Middle frontal gyrus (tissue), 1 donor: ENCODE measurements at regions not wholly inside any gene's neighbourhood (a gene's known extent, or its start where the extent isn't known, plus 50 kb on each side); places are given as distances from the start of the nearest gene placed in this dataset.

ENCODE experiments used
- DNase-seq: peaks from one replicate; pipeline ENCODE4 v3.0.0-alpha.2; 2015; ENCODE audit warnings: low spot score; ENCODE audit errors: extremely low spot score

GRCh38 chr3:95607926-95608325 lies 1206.5 kb upstream of the EPHA6 start:
- DNase-seq = no peak

DNA sequence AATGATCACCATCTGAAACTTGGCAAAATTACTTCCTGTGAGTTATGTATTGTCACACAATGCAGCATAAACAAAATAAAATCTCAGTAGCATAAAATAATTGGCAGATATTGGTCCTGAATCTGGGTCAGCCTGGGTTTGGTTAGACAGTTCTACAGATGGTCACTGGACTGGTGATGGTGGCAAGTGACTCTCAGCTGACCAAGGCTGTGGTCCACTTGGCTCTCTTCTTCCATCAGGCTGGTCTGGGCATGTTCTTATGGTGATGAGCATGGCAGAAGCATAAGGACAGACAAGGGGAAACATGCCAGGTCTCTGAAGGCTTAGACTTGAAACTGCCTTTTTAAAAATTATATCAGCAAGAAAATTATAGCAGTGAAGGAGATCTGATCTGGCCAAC lies 1205.0 kb upstream of the EPHA6 start:
- no peak for DNase-seq

- DNase-seq = no peak
Observed at GRCh38 chr3:95612611-95613010, 1201.8 kb upstream of the EPHA6 start.

GRCh38 chr3:95613993-95614392 lies 1200.4 kb upstream of the EPHA6 start:
- no peak for DNase-seq

- DNase-seq = no peak
Observed at GRCh38 chr3:95615592-95616310, 1198.6 kb upstream of the EPHA6 start.

GRCh38 chr3:95626107-95626506 lies 1188.3 kb upstream of the EPHA6 start:
- DNase-seq = no peak

DNA sequence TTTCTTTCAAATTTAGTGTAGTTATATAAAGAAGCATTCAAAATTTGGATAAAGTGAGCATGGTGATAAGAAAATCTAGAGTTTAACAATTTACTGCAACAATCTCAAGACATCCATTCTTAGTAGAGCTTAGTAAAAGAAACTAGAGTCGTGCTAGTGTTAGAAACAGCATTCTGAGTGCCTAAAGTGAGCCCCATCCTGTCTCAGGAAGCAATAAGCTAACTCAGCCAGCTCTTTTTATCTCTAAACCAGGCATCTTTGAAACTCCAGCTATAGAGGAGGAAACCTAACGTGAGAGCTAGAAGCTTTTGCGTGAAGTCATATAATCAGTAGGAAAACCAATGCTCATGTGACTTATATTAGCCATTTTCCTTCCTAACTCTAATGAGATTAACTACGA lies 1187.1 kb upstream of the EPHA6 start:
- no peak for DNase-seq

- no peak for DNase-seq
Observed at GRCh38 chr3:95627697-95628096, 1186.7 kb upstream of the EPHA6 start.

GRCh38 chr3:95629802-95630201 lies 1184.6 kb upstream of the EPHA6 start:
- DNase-seq = no peak

DNA sequence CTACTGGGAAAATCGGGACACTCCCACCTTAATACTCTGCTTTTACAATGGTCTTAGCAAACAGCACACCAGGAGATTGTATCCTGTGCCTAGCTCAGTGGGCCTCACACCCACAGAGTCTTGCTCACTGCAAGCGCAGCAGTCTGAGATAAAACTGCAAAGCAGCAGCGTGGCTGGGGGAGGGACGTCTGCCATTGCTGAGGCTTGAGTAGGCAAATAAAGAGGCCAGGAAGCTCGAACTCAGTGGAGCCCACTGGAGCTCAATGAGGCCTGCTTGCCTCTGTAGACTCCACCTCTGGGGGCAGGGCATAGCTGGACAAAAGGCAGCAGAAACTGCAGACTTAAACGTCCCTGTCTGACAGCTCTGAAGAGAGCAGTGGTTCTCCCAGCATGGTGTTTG lies 1169.1 kb upstream of the EPHA6 start:
- no peak for DNase-seq

DNA sequence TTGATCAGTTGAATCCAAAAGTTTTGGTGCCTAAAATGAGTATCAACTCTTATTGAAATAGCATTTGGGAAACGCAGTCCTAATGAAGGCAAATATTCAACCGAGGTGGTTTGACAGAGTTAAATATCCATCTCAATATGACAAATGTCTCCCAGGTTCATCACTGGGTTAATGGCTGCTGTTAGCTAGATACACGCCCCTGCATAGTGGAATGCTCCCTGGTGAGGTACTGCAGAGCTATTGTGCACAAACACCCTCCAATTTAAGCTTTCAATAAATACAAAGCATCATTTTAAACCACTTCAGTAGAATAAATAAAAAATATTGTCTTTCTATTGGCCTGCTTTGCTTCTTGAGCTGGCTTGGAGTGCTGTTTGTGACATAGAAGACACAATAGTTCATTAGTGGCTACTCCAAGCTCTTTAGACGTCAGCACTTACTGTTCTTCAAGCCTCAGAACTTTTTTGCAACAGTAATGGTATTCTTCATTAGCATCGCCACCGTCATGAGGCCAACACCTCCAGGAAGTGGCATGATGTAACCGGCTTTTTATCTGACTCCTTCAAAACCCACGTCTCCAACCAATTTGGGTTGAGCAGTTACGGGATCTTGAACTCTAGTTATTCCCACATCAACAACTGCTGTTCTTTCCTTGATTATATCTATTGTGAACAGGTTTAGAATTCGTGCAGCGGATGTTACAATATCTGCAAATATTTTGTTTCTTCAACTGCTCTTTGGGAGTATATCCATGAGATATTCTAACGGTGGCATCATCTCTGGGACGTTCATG lies 1159.6 kb upstream of the EPHA6 start:
- no peak for DNase-seq

DNA sequence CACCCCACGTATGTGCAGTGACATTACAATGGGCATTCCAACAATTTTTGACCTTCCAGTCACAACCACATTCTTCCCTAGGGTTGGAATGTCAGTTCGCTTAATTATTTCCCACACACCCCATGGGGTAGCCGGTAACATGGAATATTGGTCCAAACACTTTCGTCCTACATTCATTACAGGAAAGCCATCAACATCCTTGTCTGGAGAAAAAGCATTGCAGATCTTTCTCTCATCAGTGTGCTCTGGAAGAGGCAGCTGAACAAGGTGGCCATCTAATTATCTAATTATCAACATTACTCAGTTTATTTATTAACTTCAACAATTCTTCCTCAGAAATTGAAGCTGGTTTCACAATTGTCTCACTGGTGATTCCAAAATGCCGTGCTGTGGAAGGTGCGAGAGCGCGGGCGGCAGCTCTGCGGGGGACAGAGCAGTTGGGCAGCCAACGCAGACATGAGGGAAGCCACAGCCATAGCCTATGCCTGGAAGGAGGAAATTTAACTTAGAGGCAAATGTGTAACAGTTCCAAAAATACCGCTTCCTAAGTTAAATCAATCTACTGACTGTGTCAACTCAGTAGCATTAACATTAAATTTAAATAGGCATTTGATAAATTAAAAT lies 1158.9 kb upstream of the EPHA6 start:
- DNase-seq = no peak

- no peak for DNase-seq
Observed at GRCh38 chr3:95670765-95671164, 1143.6 kb upstream of the EPHA6 start.

DNA sequence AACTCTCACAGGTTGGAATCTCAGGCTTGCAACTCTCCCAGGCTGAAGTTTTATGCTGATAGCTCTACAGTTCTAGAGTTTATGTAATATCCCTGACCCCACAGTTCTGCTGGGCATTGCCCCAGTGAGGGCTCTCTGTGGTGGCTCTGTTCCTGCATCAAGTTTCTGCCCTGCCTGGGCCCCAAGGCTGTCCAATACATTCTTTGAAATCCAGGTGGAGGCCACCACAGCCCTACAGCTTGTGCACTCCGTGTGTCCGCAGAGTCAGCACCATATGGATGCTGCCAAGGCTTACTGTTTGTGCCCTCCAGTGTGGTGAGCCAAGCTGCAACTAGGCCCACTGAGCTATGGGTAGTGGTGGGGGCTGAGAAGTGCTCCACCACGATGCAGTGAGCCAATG lies 1141.2 kb upstream of the EPHA6 start:
- DNase-seq = no peak

GRCh38 chr3:95705786-95706418 lies 1108.5 kb upstream of the EPHA6 start:
- no peak for DNase-seq

DNA sequence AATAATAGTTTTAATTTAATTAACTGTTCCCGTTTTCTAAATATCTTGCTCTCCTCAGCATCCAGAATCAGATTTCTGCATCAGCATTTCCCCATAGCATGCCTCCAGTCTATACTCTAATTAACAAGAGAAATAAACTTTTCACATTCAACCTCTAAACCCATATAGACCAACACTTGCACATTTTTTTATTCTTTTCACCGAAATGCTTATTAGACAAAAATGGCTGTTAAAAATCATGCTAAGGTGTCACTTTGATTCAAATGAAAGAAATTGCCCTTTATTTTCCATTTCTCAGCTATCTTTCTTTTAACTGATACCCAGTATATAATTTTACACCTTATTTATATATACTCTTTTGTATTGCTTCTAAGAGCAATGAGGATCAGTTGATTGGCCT lies 1107.1 kb upstream of the EPHA6 start:
- DNase-seq = no peak

- no peak for DNase-seq
Observed at GRCh38 chr3:95710684-95711083, 1103.7 kb upstream of the EPHA6 start.

DNA sequence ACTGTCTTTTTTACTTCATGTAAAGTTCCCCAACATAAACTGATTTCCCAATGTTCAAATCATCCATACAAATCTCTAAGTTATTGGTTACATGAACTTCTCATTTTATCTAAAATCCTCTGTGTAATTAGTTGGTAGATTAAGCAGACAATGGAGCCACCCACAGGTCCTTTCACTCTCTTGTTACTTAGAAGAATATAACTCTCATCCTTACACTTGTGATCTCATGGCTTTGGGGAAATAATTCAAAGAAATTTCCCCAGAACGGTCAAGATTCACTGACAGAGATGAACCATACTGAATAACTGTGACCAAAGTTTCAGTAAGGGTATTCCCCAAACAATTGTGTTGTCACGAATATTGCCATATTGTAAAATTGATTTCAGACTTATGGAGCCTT lies 1102.6 kb upstream of the EPHA6 start:
- DNase-seq = no peak

DNA sequence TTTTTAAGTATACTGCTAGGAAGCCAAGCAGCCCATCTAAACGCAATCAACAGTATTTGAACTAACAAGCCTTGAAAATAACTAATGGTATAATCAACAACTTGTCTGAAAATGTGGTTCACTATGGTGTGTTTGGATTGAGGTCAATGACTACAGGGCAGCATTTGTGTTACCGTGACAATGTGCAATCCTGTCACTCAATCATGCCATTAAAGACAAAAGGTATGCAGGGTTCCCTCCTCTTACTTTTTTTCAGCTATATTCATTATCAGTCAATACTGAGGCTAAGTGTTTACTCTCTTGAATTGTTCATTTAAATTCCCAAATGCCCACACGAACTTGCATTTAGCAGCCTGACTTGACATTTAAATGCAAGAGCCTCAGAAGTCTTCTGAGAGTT lies 1099.3 kb upstream of the EPHA6 start:
- DNase-seq = no peak

DNA sequence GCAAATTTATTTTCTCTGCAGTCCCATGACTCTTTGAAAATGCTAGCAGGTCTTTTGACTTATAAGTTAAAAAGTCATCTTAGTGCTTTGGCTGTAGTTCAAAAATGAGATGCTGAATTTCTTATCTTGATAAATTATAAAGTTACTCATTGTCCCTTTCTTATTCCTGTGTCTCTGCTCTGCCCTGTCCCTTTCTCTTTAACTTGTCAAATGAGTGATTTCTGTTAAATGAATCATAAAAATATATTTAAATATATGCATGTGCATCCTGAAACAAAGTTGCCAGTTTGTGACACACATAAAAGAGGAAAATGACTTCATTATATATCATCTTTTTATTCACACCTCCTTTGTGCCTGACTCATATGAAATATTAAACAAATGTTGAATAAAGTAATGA lies 1097.3 kb upstream of the EPHA6 start:
- DNase-seq = no peak

DNA sequence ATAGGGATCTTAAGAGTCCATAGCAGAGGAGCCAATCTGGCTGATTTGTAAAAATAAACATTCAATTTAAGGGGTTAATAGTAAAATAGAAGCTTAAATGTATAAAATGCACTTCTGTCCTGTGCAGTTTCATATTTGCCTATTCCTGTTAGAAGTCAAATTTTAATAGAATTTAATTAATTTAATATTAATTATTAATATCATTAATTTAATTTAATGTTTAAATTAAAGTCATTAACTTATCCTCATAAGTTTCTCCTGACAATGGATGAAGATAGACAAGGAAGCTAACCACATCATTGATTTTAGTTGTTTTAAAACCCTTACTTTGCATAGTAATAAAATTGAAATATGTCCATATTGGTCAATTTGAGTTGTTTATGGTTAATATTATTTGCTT lies 1096.2 kb upstream of the EPHA6 start:
- DNase-seq = no peak

- no peak for DNase-seq
Observed at GRCh38 chr3:95719481-95719880, 1094.9 kb upstream of the EPHA6 start.
